ENCODE measurements at regions not wholly inside any gene's neighbourhood (a gene's known extent, or its start where the extent isn't known, plus 50 kb on each side); places are given as distances from the start of the nearest gene placed in this dataset.
"Not testable (repeated sequence)": the region's sequence is repeated elsewhere in the genome, so short reads cannot be mapped to it uniquely, and the experiment has no call there.

- H3K27me3 ChIP-seq (ENCODE audit: insufficient read depth, low read length); H3K4me3 ChIP-seq (ENCODE audit: low read length); H3K4me1 ChIP-seq (ENCODE audit: insufficient read depth, low read length); H3K27ac ChIP-seq (ENCODE audit: low read depth, low read length); H3K9ac ChIP-seq (ENCODE audit: low read depth, low read length); H3K36me3 ChIP-seq (ENCODE audit: insufficient read depth, low read length): not testable (repeated sequence)
- WGBS = 62% methylated on average over 4 of the region's 4 CpGs
- peaks cover 22% of the 10 kb centered on the region; the same call in 1 of the 2 replicates for H3K9me3 ChIP-seq (ENCODE audit: insufficient read depth, low read depth, low read length)
These were observed 63.5 kb downstream of the TMEM121 start for GRCh38 chr14:105589926-105590185.

DNA sequence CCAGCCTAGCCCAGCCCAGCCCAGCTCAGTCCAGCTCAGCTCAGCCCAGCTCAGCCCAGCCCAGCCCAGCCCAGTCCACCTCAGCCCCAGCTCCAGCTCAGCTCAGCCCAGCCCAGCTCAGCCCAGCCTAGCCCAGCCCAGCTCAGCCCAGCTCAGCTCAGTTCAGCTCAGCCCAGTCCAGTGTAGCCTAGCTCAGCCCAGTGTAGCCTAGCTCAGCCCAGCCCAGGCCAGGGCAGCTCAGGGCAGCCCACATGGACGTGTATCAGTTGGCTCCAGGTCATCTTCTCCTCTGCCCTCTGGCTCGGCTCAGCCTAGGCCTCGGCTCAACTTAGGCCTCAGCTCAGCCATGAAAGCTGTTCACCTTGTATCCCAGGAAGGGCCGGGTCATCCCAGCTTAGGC is 64.7 kb downstream of the TMEM121 start:
- H3K27me3 ChIP-seq (ENCODE audit: insufficient read depth, low read length) = no peaks in the 10 kb centered on the region
- no peak overlapping the region for H3K9ac ChIP-seq (ENCODE audit: low read depth, low read length)
- no peak overlapping the region for H3K27ac ChIP-seq (ENCODE audit: low read depth, low read length)
- H3K4me3 ChIP-seq (ENCODE audit: low read length) = no peak overlapping the region
- WGBS = 77% methylated on average over 4 of the region's 4 CpGs
- H3K36me3 ChIP-seq (ENCODE audit: insufficient read depth, low read length) = no peaks in the 10 kb centered on the region
- no peaks in the 10 kb centered on the region for H3K4me1 ChIP-seq (ENCODE audit: insufficient read depth, low read length)
- H3K9me3 ChIP-seq (ENCODE audit: insufficient read depth, low read depth, low read length) = peaks cover 22% of the 10 kb centered on the region; the same call in 1 of the 2 replicates

DNA sequence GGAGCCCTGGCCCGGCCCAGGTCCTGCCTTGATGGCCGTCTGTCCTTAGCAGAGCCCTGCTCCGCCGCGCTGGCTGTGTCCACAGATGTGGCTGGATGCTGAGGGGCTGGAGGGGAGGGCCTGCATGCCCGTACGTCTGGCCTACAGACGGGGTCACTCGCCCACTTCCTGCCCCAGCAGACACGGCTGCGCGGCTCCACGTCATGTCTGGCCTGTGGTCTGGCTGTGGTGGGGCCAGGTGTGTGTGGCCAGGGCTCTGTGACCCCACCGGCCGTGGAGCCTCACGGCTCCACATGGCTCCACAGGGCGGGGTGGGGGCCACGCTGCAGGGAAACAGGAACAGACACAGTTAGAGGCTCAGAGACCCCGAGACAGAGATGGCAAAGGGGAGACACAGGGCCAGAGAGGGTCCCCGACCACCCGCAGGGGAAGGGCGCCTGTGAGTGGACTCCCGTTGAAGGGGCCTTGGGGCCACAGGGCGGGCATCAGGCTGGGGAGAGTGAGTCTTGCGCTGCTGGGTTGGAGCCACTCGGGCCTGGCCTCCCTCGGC is 65.5 kb downstream of the TMEM121 start:
- H3K27ac ChIP-seq (ENCODE audit: low read depth, low read length); H3K9ac ChIP-seq (ENCODE audit: low read depth, low read length); H3K36me3 ChIP-seq (ENCODE audit: insufficient read depth, low read length); H3K4me3 ChIP-seq (ENCODE audit: low read length); H3K4me1 ChIP-seq (ENCODE audit: insufficient read depth, low read length); H3K27me3 ChIP-seq (ENCODE audit: insufficient read depth, low read length): not testable (repeated sequence)
- H3K9me3 ChIP-seq (ENCODE audit: insufficient read depth, low read depth, low read length) = peaks cover 22% of the 10 kb centered on the region; the same call in 1 of the 2 replicates
- 86% methylated on average over 27 of the region's 27 CpGs for WGBS

DNA sequence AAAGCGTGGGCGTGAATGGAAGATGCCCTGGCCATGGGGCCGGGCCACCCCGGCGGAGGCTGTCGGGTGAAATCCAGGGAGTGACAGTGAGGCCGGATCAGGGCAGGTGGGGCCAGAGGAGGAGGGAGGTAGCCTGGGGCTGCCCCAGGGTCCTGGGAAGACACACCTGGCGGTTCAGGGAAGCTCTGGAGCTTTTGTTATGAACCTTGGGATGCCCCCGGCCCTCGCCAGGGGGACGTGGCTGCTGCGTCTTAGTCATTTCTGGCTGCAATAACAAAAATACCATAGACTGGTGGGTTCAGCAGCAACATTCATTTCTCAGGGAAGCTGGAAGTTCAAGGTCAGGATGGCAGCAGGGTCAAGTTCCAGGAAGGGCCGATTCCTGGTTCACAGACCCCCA is 66.3 kb downstream of the TMEM121 start:
- whole genome bisulfite sequencing = 93% methylated on average over 5 of the region's 13 CpGs

DNA sequence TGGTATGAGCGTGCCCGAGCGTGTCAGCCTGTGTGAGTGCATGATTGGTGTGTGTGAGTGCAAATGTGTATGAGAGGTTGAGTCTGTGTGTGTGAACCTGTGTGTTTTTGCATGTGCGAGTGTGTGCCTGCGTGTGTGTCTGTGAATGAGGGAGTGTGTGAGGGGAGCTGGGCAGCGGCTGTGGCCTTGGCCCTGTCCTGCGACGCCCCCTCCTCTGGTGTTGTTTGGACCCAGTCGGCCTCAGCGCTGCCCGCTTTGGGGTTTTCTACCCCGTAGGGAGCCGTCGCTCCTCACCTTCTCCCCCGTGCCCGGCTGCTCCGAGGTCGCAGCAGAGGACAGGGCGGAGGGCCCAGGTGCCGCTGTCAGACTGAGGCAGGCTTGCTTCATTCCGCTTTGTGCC is 69.0 kb downstream of the TMEM121 start:
- WGBS = no CpG with 5 or more reads among the region's 21 CpGs
- not testable (repeated sequence) for H3K27ac ChIP-seq (ENCODE audit: low read depth, low read length); H3K36me3 ChIP-seq (ENCODE audit: insufficient read depth, low read length); H3K4me1 ChIP-seq (ENCODE audit: insufficient read depth, low read length); H3K9me3 ChIP-seq (ENCODE audit: insufficient read depth, low read depth, low read length); H3K27me3 ChIP-seq (ENCODE audit: insufficient read depth, low read length); H3K9ac ChIP-seq (ENCODE audit: low read depth, low read length); H3K4me3 ChIP-seq (ENCODE audit: low read length)

More for the DNA sequence above, 66.3 kb downstream of the TMEM121 start:
- not testable (repeated sequence) for H3K27ac ChIP-seq (ENCODE audit: low read depth, low read length); H3K36me3 ChIP-seq (ENCODE audit: insufficient read depth, low read length); H3K9ac ChIP-seq (ENCODE audit: low read depth, low read length); H3K4me1 ChIP-seq (ENCODE audit: insufficient read depth, low read length); H3K4me3 ChIP-seq (ENCODE audit: low read length); H3K27me3 ChIP-seq (ENCODE audit: insufficient read depth, low read length)
- peaks cover 22% of the 10 kb centered on the region; the same call in 1 of the 2 replicates for H3K9me3 ChIP-seq (ENCODE audit: insufficient read depth, low read depth, low read length)

DNA sequence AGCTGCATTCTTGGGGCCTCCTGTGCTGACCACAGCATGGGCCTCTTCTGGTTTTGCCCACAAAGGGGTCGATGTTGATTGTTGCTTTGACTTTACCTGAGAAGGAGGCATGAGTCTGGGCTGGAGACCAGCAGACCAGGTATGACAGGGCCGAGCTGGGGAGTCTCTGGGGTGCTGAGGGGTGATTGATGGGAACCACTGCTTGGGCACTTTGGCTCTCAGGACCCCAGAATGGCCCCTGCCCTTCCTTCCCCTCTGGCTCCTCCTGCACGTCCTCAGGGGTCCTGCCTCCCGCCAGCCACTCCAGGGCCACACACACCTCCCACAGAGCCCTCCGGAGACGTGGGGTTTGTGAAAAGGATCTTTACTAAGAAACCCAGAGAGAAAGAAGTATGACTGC is 70.0 kb downstream of the TMEM121 start:
- H3K9me3 ChIP-seq (ENCODE audit: insufficient read depth, low read depth, low read length) = peaks cover 11% of the 10 kb centered on the region
- not testable (repeated sequence) for H3K4me1 ChIP-seq (ENCODE audit: insufficient read depth, low read length); H3K27ac ChIP-seq (ENCODE audit: low read depth, low read length); H3K27me3 ChIP-seq (ENCODE audit: insufficient read depth, low read length); H3K9ac ChIP-seq (ENCODE audit: low read depth, low read length); H3K36me3 ChIP-seq (ENCODE audit: insufficient read depth, low read length); H3K4me3 ChIP-seq (ENCODE audit: low read length)
- WGBS = 27% methylated on average over 3 of the region's 6 CpGs

GRCh38 chr14:105598040-105598763 is 71.8 kb downstream of the TMEM121 start:
- H3K36me3 ChIP-seq (ENCODE audit: insufficient read depth, low read length); H3K4me3 ChIP-seq (ENCODE audit: low read length); H3K27ac ChIP-seq (ENCODE audit: low read depth, low read length); H3K9ac ChIP-seq (ENCODE audit: low read depth, low read length); H3K27me3 ChIP-seq (ENCODE audit: insufficient read depth, low read length); H3K4me1 ChIP-seq (ENCODE audit: insufficient read depth, low read length): not testable (repeated sequence)
- H3K9me3 ChIP-seq (ENCODE audit: insufficient read depth, low read depth, low read length) = peaks cover 25% of the 10 kb centered on the region
- WGBS = 92% methylated on average over 19 of the region's 29 CpGs

DNA sequence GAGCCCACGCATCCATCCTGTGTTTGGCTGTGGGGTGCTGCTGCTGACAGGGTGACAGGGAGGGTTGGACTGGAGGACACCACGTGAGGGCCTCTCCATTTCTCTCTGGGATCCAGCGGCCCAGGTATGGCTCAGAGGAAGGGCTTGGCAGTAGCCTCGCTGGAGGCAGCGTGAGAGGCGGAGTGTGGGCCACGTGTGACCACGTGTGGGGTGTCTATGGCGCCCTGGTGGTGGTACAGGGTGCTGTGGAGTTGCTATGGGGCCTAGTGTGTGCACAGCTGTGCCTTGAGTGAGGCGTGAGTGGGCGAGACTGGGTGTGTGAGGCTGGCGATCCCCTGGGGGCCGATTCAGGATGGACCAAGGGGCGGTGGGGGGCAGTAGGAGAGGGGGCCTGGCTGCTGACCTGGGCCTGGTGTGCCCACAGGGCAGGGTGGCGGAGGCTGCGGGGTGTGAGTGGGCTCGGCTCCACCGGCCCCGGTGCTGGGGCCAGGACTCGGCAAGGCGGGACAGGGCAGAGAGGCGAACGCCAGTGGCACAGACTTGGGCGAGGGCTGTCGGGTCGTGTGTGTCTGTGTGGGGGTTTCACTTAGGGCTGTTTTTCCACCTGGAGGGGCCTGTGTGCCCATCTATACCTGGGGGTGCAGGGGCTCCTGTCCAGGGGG is 72.7 kb downstream of the TMEM121 start:
- H3K4me3 ChIP-seq (ENCODE audit: low read length); H3K4me1 ChIP-seq (ENCODE audit: insufficient read depth, low read length); H3K27ac ChIP-seq (ENCODE audit: low read depth, low read length); H3K36me3 ChIP-seq (ENCODE audit: insufficient read depth, low read length); H3K9ac ChIP-seq (ENCODE audit: low read depth, low read length); H3K27me3 ChIP-seq (ENCODE audit: insufficient read depth, low read length): not testable (repeated sequence)
- 69% methylated on average over 14 of the region's 26 CpGs for WGBS
- peaks cover 29% of the 10 kb centered on the region for H3K9me3 ChIP-seq (ENCODE audit: insufficient read depth, low read depth, low read length)

- not testable (repeated sequence) for H3K27ac ChIP-seq (ENCODE audit: low read depth, low read length); H3K4me3 ChIP-seq (ENCODE audit: low read length); H3K36me3 ChIP-seq (ENCODE audit: insufficient read depth, low read length); H3K9ac ChIP-seq (ENCODE audit: low read depth, low read length); H3K27me3 ChIP-seq (ENCODE audit: insufficient read depth, low read length); H3K4me1 ChIP-seq (ENCODE audit: insufficient read depth, low read length)
- WGBS = 92% methylated on average over 52 of the region's 52 CpGs
- peaks cover 32% of the 10 kb centered on the region for H3K9me3 ChIP-seq (ENCODE audit: insufficient read depth, low read depth, low read length)
These were observed 74.0 kb downstream of the TMEM121 start for GRCh38 chr14:105600195-105600938.

GRCh38 chr14:105600939-105601359 is 74.6 kb downstream of the TMEM121 start:
- Histone ChIP-seq H3K9me3 (ENCODE audit: insufficient read depth, low read depth, low read length) (peaks cover 38% of the 10 kb centered on the region), H3K9ac (ENCODE audit: low read depth, low read length) (no peak overlapping the region), H3K27ac (ENCODE audit: low read depth, low read length) (no peak overlapping the region), H3K4me3 (ENCODE audit: low read length) (no peak overlapping the region), H3K4me1 (ENCODE audit: insufficient read depth, low read length) (no peaks in the 10 kb centered on the region), H3K36me3 (ENCODE audit: insufficient read depth, low read length) (no peaks in the 10 kb centered on the region), H3K27me3 (ENCODE audit: insufficient read depth, low read length) (no peaks in the 10 kb centered on the region)
- 80% methylated on average over 19 of the region's 19 CpGs for WGBS

Data from HUES64 (cell line).